GM12874 (cell line): ENCODE measurements at regions not wholly inside any gene's neighbourhood (a gene's known extent, or its start where the extent isn't known, plus 50 kb on each side); places are given as distances from the start of the nearest gene placed in this dataset.

ENCODE experiments used
- TF ChIP-seq, protein P1 (sequence below): IDR thresholded peaks from 2 replicates; pipeline ENCODE4 v1.5.1; 2011; ENCODE audit warnings: low read depth, mild to moderate bottlenecking, control low read depth, low read length, moderate library complexity; ENCODE audit not compliant: insufficient read depth

DNA sequence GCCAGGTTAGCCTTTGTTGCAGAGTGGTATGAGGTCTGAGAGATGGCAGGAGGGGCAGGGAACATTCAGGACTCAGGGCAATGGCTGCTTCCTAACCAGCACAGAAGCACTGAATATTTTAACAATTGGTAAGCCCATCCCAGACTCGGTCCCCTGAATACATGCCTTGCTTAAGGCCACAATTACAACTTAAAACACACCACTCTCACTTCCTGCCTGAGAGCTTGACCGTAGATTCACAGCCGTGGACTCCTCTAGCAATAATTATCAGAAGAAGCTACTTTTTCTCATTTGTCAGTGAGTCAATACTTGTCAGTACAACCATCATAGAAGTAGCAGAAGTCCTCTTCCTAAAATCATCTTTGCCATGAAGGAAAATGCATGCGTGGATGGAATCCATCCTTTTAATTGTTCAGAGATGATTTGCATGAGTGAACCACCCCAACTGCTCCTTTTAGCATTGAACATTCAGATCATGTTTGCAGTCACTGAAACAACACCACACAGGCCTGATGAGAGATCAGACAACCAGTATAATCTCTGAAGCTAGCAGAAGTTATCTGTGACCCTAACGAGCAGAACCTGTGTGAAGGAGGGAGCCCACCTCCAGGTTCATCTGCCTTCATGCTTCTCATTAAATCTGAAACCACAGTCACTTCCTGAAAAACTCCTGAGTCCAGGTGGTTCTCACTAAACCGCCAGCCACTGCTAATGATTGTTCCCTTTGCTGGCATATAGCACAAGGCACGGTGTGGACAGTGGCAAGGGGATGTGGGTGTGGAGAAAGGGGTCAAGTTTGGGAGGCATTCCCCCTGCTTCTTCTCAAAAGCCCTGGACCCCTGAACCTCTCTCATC is 333.9 kb upstream of the CNR1 start:
- TF ChIP-seq, protein P1, sequence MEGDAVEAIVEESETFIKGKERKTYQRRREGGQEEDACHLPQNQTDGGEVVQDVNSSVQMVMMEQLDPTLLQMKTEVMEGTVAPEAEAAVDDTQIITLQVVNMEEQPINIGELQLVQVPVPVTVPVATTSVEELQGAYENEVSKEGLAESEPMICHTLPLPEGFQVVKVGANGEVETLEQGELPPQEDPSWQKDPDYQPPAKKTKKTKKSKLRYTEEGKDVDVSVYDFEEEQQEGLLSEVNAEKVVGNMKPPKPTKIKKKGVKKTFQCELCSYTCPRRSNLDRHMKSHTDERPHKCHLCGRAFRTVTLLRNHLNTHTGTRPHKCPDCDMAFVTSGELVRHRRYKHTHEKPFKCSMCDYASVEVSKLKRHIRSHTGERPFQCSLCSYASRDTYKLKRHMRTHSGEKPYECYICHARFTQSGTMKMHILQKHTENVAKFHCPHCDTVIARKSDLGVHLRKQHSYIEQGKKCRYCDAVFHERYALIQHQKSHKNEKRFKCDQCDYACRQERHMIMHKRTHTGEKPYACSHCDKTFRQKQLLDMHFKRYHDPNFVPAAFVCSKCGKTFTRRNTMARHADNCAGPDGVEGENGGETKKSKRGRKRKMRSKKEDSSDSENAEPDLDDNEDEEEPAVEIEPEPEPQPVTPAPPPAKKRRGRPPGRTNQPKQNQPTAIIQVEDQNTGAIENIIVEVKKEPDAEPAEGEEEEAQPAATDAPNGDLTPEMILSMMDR = no peak

- TF ChIP-seq, protein P1 = no peak
Measured at GRCh38 chr6:88499436-88499835, 333.3 kb upstream of the CNR1 start.

DNA sequence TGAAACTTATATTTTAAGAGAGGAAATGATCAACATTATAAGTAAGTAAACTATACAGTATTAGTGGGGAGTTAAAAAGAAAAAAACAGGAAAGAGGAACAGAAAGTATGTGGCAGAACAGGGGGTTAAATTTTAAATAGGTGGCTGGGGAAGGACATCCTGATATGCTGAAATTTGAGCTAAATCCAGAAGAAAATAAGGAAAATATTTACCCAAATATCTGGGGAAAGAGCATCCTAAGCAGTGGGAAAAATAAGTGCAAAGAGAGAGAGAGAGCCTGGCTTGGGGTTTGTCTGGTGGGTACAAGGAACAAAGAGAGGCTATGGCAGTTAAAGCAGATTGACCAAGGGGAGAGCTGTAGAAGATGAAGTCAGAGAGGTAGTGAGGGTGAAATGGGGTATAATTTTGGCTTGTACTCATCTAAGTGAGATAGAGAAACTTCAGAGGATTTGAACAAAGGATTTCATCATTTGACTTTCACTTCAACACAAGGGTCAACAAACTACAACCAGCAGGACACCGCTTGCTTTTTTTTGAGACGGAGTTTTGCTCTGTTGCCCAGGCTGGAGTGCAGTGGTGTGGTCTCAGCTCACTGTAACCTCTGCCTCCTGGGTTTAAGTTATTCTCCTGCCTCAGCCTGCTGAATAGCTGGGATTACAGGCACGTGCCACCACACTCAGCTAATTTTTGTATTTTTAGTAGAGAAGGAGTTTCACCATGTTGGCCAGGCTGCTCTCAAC is 328.4 kb upstream of the CNR1 start:
- TF ChIP-seq, protein P1 = no peak

GRCh38 chr6:88493717-88494116 is 327.6 kb upstream of the CNR1 start:
- TF ChIP-seq, protein P1 = no peak

- TF ChIP-seq, protein P1 = no peak
Measured at GRCh38 chr6:88492824-88493223, 326.7 kb upstream of the CNR1 start.

DNA sequence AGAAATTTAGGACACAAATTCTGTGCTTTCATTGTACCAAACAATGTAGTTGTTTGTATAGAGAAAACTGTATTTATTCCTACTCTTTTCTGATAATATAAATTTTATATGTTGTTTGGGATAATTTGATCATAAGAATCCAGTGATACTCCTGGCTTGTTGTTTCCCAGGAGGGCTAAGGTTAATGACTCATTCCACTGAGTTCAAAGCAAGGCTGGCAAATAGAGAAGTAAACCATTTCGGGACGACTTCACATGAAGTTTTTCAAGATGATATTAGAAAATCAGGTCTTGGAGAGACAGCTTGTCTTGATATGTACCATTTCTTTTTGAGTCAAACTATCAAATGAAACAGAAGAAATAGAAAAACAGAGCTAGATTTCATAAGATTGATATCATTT is 326.1 kb upstream of the CNR1 start:
- TF ChIP-seq, protein P1 = no peak

DNA sequence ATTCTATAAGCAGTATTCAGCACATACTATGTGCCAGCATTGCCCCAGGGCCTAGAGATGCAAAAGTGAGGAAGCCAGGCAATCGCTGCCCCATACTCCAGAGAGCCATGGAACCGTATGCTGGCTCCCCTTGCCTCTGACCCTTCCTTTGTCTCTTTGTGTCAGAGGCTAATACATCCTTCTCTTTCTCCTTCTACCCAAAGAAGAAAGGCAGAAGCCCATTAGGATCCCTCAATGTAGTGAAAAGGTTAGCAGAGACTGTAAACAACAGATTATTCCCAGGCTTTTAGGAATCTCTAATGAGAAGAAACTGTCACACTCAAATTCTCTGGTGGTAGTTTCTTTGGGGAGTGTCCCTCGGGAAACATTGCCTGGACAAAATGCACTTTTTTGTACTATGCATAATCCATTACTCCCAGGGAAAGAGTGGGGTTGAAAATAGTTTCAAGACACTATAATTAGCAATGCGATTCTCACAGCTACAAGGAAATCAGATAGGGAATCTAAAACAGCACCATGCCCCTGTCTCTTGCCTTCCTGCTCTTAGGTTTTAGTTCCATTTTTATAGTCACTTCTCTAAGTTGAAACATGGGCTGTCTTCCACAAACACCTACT is 325.2 kb upstream of the CNR1 start:
- TF ChIP-seq, protein P1 = no peak
